ENCODE measurements at regions not wholly inside any gene's neighbourhood (a gene's known extent, or its start where the extent isn't known, plus 50 kb on each side); places are given as distances from the start of the nearest gene placed in this dataset.
"Not testable (repeated sequence)": the region's sequence is repeated elsewhere in the genome, so short reads cannot be mapped to it uniquely, and the experiment has no call there.

GRCh38 chrX:3842822-3843521 lies 129.5 kb upstream of the PRKX start:
- not testable (repeated sequence) for TF ChIP-seq CTCF (IDR thresholded peaks at IDR 0.05); USF2 (IDR thresholded peaks at IDR 0.05); CEBPB (IDR thresholded peaks at IDR 0.05); NR3C1 (IDR thresholded peaks at IDR 0.05); RNF2 (IDR thresholded peaks at IDR 0.05; ENCODE audit: borderline replicate concordance, low read depth); POLR2A (IDR thresholded peaks at IDR 0.05; ENCODE audit: low read length); CHD2 (IDR thresholded peaks at IDR 0.05; ENCODE audit: low read length, partially characterized antibody); EP300 (IDR thresholded peaks at IDR 0.05); RFX5 (IDR thresholded peaks at IDR 0.05); NPAS2 (CRISPR knock-in tag; IDR thresholded peaks at IDR 0.05; ENCODE audit: borderline replicate concordance)

Measured in A549 (cell line).